ENCODE measurements at regions not wholly inside any gene's neighbourhood (a gene's known extent, or its start where the extent isn't known, plus 50 kb on each side); places are given as distances from the start of the nearest gene placed in this dataset.

GRCh38 chr3:187849016-187849654 is 103.9 kb upstream of the BCL6 start:
- no peak overlapping the region for H4K91ac ChIP-seq (ENCODE audit: insufficient read depth, low read depth, low read length)
- H3K9ac ChIP-seq (ENCODE audit: low read depth, low read length), result no peak overlapping the region
- H3K27me3 ChIP-seq (ENCODE audit: control insufficient read depth, insufficient read depth, low read length), result peaks cover 3% of the 10 kb centered on the region
- H3K79me1 ChIP-seq (ENCODE audit: low read depth in 1 of 2, low read length in 2 of 2), result no peaks in the 10 kb centered on the region
- intact Hi-C loops (cut with micrococcal nuclease) (no loop called here), dilution Hi-C loops (cut with HindIII; ENCODE audit: low sequenced_read_pairs, unreplicated experiment) (no loop called here), in situ Hi-C loops (cut with MboI; ENCODE audit: low sequenced_read_pairs) (no loop called here)
- peaks cover 7% of the 10 kb centered on the region for H3K9me1 ChIP-seq (ENCODE audit: insufficient read depth, low read length)
- H3K56ac ChIP-seq (ENCODE audit: extremely low read depth, insufficient read depth, low read length), result no peak overlapping the region
- H3K4ac ChIP-seq (ENCODE audit: low read depth, low read length), result no peak overlapping the region
- no peak overlapping the region; the same call in 1 of the 2 replicates for H3K14ac ChIP-seq (replicated peaks; ENCODE audit: low read depth, low read length)
- H3K23ac ChIP-seq (ENCODE audit: low read depth, low read length), result no peak overlapping the region
- no TSS peak for BruUV-seq (replicated peaks)
- no peaks in the 10 kb centered on the region for H3K36me3 ChIP-seq (ENCODE audit: control insufficient read depth, insufficient read depth, low read length)
- H2AK5ac ChIP-seq (ENCODE audit: low read depth, low read length), result 0 out of 2 replicates have a peak overlapping the region, but pooled peaks have one; percentile 16
- H2BK5ac ChIP-seq (ENCODE audit: low read depth, low read length, poor library complexity, severe bottlenecking), result no peak overlapping the region
- 94% methylated on average over 3 of the region's 6 CpGs; no CpG with 5 or more reads in 1 of the 2 experiments for WGBS, 2 experiments (ENCODE audit: extremely low coverage in 2 of 2, insufficient read length in 1 of 2)
- no peak for DNase-seq
- H2BK20ac ChIP-seq (ENCODE audit: low read depth, low read length), result no peak overlapping the region
- CTCF ChIA-PET, result no interaction called here
- no peak overlapping the region for H4K5ac ChIP-seq (ENCODE audit: low read depth, low read length)
- ATAC-seq (ENCODE audit: low read depth), result no peak
- H3K9me3 ChIP-seq (ENCODE audit: control insufficient read depth, insufficient read depth, low read length), result 0 out of 2 replicates have a peak, but pooled peaks cover 4% of the 10 kb centered on the region
- H3K27ac ChIP-seq (ENCODE audit: insufficient read depth, low read length), result no peak overlapping the region
- H2AK9ac ChIP-seq (replicated peaks; ENCODE audit: low read depth, low read length, poor library complexity), result no peak overlapping the region
- H2AFZ ChIP-seq (replicated peaks; ENCODE audit: low read length, poor library complexity), result no peak overlapping the region
- H3K4me1 ChIP-seq (ENCODE audit: control insufficient read depth, insufficient read depth, low read length), result peaks cover 7% of the 10 kb centered on the region
- POLR2A ChIA-PET (ENCODE audit: unreplicated experiment), result no interaction called here
- no peaks in the 10 kb centered on the region for H4K20me1 ChIP-seq (ENCODE audit: insufficient read depth, low read length)
- no peak overlapping the region for H3K4me2 ChIP-seq (ENCODE audit: low read depth, low read length)
- H4K8ac ChIP-seq (ENCODE audit: low read depth in 2 of 2, low read length in 2 of 2), result no peak overlapping the region
- TF ChIP-seq USF2 (IDR thresholded peaks at IDR 0.05; ENCODE audit: low read depth, low read length) (no peak), MAZ (IDR thresholded peaks at IDR 0.05; ENCODE audit: borderline replicate concordance, low read depth, low read length) (no peak), BHLHE40 (IDR thresholded peaks at IDR 0.05; ENCODE audit: low read depth, low read length) (no peak), SMC3 (IDR thresholded peaks at IDR 0.05; ENCODE audit: low read depth, low read length) (no peak), POLR2A (IDR thresholded peaks at IDR 0.05; ENCODE audit: low read depth, low read length) (no peak), FOS (IDR thresholded peaks at IDR 0.05; ENCODE audit: low read depth, low read length) (no peak), MAFK (IDR thresholded peaks at IDR 0.05; ENCODE audit: low read depth, low read length) (no peak), CTCF (conservative IDR thresholded peaks at IDR 0.05; ENCODE audit: low read depth, low read length) (no peak), CHD1 (IDR thresholded peaks at IDR 0.05; ENCODE audit: low read depth, low read length) (no peak), ELK1 (IDR thresholded peaks at IDR 0.05; ENCODE audit: borderline replicate concordance, low read depth, low read length) (no peak), RFX5 (IDR thresholded peaks at IDR 0.05; ENCODE audit: low read depth, low read length) (no peak), CEBPB (IDR thresholded peaks at IDR 0.05; ENCODE audit: low read depth, low read length) (no peak), RAD21 (IDR thresholded peaks at IDR 0.05; ENCODE audit: low read length) (no peak), MXI1 (IDR thresholded peaks at IDR 0.05; ENCODE audit: borderline replicate concordance, low read depth, low read length) (no peak), RCOR1 (IDR thresholded peaks at IDR 0.05; ENCODE audit: insufficient replicate concordance, low read length) (no peak), NFE2L2 (IDR thresholded peaks at IDR 0.05; ENCODE audit: low read depth, low read length) (no peak)
- no peak overlapping the region for H3K18ac ChIP-seq (ENCODE audit: low read depth, low read length)
- H3K4me3 ChIP-seq (ENCODE audit: insufficient read depth, low read depth, low read length), result no peak overlapping the region
- H2BK15ac ChIP-seq (ENCODE audit: low read depth, low read length), result no peak overlapping the region
- no peak overlapping the region for H2BK120ac ChIP-seq (ENCODE audit: low read depth, low read length)

All from IMR-90 (cell line).